ENCODE measurements at regions not wholly inside any gene's neighbourhood (a gene's known extent, or its start where the extent isn't known, plus 50 kb on each side); places are given as distances from the start of the nearest gene placed in this dataset.

- no peak overlapping the region for H3K27ac ChIP-seq (ENCODE audit: low read depth, low read length)
- H3K9ac ChIP-seq (ENCODE audit: low read depth in 1 of 2, low read length in 2 of 2), result no peak overlapping the region
- H3K4me1 ChIP-seq (ENCODE audit: control insufficient read depth in 1 of 2, insufficient read depth in 2 of 2, low read length in 2 of 2), result no peaks in the 10 kb centered on the region
- H3K36me3 ChIP-seq (ENCODE audit: control insufficient read depth in 1 of 2, insufficient read depth in 2 of 2, low read length in 2 of 2), result no peaks in the 10 kb centered on the region
- H3K27me3 ChIP-seq (ENCODE audit: control insufficient read depth in 1 of 2, insufficient read depth in 2 of 2, low read length in 2 of 2), result no peaks in the 10 kb centered on the region
- peaks cover 14 to 19% of the 10 kb centered on the region in 2 donors for H3K9me3 ChIP-seq (ENCODE audit: control insufficient read depth in 1 of 2, low read length in 2 of 2)
- H3K4me3 ChIP-seq (ENCODE audit: low read depth in 1 of 2, low read length in 2 of 2), result no peak overlapping the region
These were observed 156.9 kb downstream of the MAFB start for GRCh38 chr20:40532103-40532502.

DNA sequence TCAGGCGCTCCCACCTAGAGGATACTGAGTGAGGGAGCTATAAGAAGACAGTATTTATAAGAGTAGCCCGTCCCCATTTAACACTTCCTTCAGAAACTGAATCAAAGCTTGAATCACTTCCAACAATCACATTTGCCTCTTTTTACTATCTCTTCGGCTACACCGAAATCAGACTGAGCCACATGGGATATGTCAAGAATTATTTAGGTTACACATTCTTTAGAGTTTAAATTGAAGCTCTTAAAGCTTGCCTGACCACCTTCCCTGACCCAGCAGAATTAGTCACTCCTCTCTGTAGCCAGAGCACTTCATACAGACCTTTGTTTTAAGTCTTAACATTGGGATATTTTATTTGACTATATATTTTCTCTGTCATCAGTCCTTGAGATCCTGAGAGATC is 163.7 kb downstream of the MAFB start:
- Histone ChIP-seq H3K9me3 (ENCODE audit: control insufficient read depth in 1 of 2, low read length in 2 of 2) (peaks cover 6 to 9% of the 10 kb centered on the region in 2 donors), H3K27ac (ENCODE audit: low read depth, low read length) (no peak overlapping the region), H3K4me1 (ENCODE audit: control insufficient read depth in 1 of 2, insufficient read depth in 2 of 2, low read length in 2 of 2) (peaks cover 0 to 4% of the 10 kb centered on the region in 2 donors), H3K36me3 (ENCODE audit: control insufficient read depth in 1 of 2, insufficient read depth in 2 of 2, low read length in 2 of 2) (no peaks in the 10 kb centered on the region), H3K9ac (ENCODE audit: low read depth in 1 of 2, low read length in 2 of 2) (no peak overlapping the region), H3K4me3 (ENCODE audit: low read depth in 1 of 2, low read length in 2 of 2) (no peak overlapping the region), H3K27me3 (ENCODE audit: control insufficient read depth in 1 of 2, insufficient read depth in 2 of 2, low read length in 2 of 2) (no peaks in the 10 kb centered on the region)

DNA sequence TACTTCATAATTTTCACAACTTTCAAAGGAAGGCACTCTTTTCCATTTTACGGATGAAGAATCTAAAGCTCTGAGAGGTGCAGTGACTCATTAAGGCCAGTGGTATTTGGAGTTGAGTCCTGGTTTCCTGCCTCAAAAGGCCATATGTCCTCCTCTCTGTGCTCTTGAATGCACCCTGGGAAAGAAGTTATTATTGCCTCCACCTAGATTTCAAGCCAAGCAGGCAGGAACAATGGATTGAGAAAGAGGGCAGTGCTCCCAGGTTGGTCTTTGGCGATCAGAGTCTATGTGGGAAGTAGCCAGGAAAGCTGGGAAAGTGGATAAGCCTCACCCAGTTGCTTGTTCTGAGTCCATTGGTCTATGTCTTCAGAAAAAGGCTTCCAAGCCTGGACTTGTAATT is 165.0 kb downstream of the MAFB start:
- H3K4me1 ChIP-seq (ENCODE audit: control insufficient read depth in 1 of 2, insufficient read depth in 2 of 2, low read length in 2 of 2), result peaks cover 0 to 4% of the 10 kb centered on the region in 2 donors
- H3K27me3 ChIP-seq (ENCODE audit: control insufficient read depth in 1 of 2, insufficient read depth in 2 of 2, low read length in 2 of 2), result no peaks in the 10 kb centered on the region
- H3K9ac ChIP-seq (ENCODE audit: low read depth in 1 of 2, low read length in 2 of 2), result no peak overlapping the region
- H3K4me3 ChIP-seq (ENCODE audit: low read depth in 1 of 2, low read length in 2 of 2), result no peak overlapping the region
- no peak overlapping the region for H3K27ac ChIP-seq (ENCODE audit: low read depth, low read length)
- H3K9me3 ChIP-seq (ENCODE audit: control insufficient read depth in 1 of 2, low read length in 2 of 2), result peaks cover 6% of the 10 kb centered on the region in 2 donors
- H3K36me3 ChIP-seq (ENCODE audit: control insufficient read depth in 1 of 2, insufficient read depth in 2 of 2, low read length in 2 of 2), result no peaks in the 10 kb centered on the region

DNA sequence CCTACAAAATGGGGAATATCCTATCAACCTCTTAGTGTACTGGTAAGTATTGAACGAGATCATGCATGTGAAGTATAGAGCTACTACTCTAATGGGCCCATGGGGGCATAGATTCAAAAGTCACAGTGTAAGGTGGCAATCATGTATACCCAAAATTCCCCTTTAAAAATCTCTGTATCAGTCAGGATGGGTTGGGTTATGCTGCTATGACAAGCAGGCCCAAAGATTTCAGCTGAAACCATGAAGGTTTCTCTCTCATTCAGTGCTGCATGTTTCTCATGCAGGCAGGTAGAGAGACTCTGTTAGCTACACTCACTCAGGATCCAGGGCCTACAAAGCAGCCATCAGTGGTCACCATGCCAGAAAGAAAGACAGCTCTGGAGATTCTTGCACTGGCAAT is 166.6 kb downstream of the MAFB start:
- Histone ChIP-seq H3K9me3 (ENCODE audit: control insufficient read depth in 1 of 2, low read length in 2 of 2) (peaks cover 6% of the 10 kb centered on the region in 2 donors), H3K27ac (ENCODE audit: low read depth, low read length) (no peak overlapping the region), H3K4me1 (ENCODE audit: control insufficient read depth in 1 of 2, insufficient read depth in 2 of 2, low read length in 2 of 2) (peaks cover 0 to 4% of the 10 kb centered on the region in 2 donors), H3K27me3 (ENCODE audit: control insufficient read depth in 1 of 2, insufficient read depth in 2 of 2, low read length in 2 of 2) (no peaks in the 10 kb centered on the region), H3K4me3 (ENCODE audit: low read depth in 1 of 2, low read length in 2 of 2) (no peak overlapping the region), H3K9ac (ENCODE audit: low read depth in 1 of 2, low read length in 2 of 2) (no peak overlapping the region), H3K36me3 (ENCODE audit: control insufficient read depth in 1 of 2, insufficient read depth in 2 of 2, low read length in 2 of 2) (no peaks in the 10 kb centered on the region)

DNA sequence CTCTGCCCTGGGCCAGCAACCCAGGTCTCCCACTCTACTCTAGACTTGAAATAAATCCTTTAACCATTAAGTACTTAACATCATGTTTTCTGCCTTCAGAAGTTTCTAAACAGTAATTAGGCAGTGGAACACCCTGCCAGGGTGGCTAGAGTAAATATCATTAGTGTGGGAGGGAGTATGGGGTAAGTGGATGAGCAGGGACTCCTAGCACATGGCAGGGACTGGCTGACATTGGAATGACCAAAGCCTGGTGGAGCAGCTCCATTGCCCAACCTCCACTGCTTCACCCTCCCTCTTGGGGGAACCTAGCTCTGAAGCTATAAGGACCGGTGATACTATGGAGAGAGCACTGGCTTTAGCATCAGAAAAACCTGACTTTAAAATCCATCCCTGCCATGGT is 167.1 kb downstream of the MAFB start:
- Histone ChIP-seq H3K27ac (ENCODE audit: low read depth, low read length) (no peak overlapping the region), H3K9me3 (ENCODE audit: control insufficient read depth in 1 of 2, low read length in 2 of 2) (peaks cover 6% of the 10 kb centered on the region in 2 donors), H3K4me3 (ENCODE audit: low read depth in 1 of 2, low read length in 2 of 2) (no peak overlapping the region), H3K27me3 (ENCODE audit: control insufficient read depth in 1 of 2, insufficient read depth in 2 of 2, low read length in 2 of 2) (no peaks in the 10 kb centered on the region), H3K36me3 (ENCODE audit: control insufficient read depth in 1 of 2, insufficient read depth in 2 of 2, low read length in 2 of 2) (no peaks in the 10 kb centered on the region), H3K9ac (ENCODE audit: low read depth in 1 of 2, low read length in 2 of 2) (no peak overlapping the region), H3K4me1 (ENCODE audit: control insufficient read depth in 1 of 2, insufficient read depth in 2 of 2, low read length in 2 of 2) (peaks cover 0 to 4% of the 10 kb centered on the region in 2 donors)

DNA sequence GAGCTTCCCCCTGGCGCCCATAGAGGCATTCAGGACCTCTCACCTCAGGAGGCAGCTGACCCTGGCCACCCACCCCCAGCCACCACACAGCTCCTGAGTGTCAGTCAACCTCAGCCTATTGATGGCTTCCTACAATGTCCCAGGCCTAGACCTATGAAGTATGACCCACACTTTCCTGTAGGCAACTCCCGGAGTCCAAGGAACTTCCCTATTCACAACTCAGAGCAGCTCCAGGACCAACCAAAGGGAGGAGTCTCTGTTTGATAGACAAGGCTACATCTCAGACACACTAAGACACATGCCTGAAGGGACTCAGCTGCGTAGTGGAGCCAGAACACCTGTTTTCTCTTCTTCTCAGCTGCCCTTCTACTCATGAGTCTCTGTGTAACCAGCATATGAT is 169.1 kb downstream of the MAFB start:
- no peaks in the 10 kb centered on the region for H3K27me3 ChIP-seq (ENCODE audit: control insufficient read depth in 1 of 2, insufficient read depth in 2 of 2, low read length in 2 of 2)
- no peak overlapping the region for H3K9ac ChIP-seq (ENCODE audit: low read depth in 1 of 2, low read length in 2 of 2)
- H3K4me1 ChIP-seq (ENCODE audit: control insufficient read depth in 1 of 2, insufficient read depth in 2 of 2, low read length in 2 of 2), result no peaks in the 10 kb centered on the region
- peaks cover 6% of the 10 kb centered on the region in 2 donors for H3K9me3 ChIP-seq (ENCODE audit: control insufficient read depth in 1 of 2, low read length in 2 of 2)
- H3K36me3 ChIP-seq (ENCODE audit: control insufficient read depth in 1 of 2, insufficient read depth in 2 of 2, low read length in 2 of 2), result no peaks in the 10 kb centered on the region
- H3K27ac ChIP-seq (ENCODE audit: low read depth, low read length), result no peak overlapping the region
- H3K4me3 ChIP-seq (ENCODE audit: low read depth in 1 of 2, low read length in 2 of 2), result no peak overlapping the region

DNA sequence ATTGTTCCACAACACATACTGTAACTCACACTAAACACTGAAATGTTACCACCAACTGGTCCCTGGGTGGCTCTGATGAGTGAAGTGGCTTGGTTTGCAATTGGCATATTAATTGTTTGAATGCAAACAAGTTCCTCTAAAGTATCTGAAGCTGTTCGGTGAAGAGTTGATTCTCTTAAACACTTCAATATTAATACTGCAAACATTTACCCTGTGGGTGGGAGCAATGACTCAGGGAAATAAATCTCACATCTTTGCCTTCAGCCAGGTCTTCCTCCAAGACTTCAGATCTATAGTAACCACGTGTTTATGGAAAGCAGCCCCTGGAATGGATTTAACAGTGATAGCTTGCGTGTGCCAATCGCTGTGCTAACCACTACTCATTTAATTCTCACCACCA is 176.0 kb downstream of the MAFB start:
- Histone ChIP-seq H3K36me3 (ENCODE audit: control insufficient read depth in 1 of 2, insufficient read depth in 2 of 2, low read length in 2 of 2) (no peaks in the 10 kb centered on the region), H3K9me3 (ENCODE audit: control insufficient read depth in 1 of 2, low read length in 2 of 2) (no peaks in the 10 kb centered on the region), H3K9ac (ENCODE audit: low read depth in 1 of 2, low read length in 2 of 2) (no peak overlapping the region), H3K27ac (ENCODE audit: low read depth, low read length) (no peak overlapping the region), H3K4me1 (ENCODE audit: control insufficient read depth in 1 of 2, insufficient read depth in 2 of 2, low read length in 2 of 2) (no peaks in the 10 kb centered on the region), H3K4me3 (ENCODE audit: low read depth in 1 of 2, low read length in 2 of 2) (no peak overlapping the region), H3K27me3 (ENCODE audit: control insufficient read depth in 1 of 2, insufficient read depth in 2 of 2, low read length in 2 of 2) (no peaks in the 10 kb centered on the region)

DNA sequence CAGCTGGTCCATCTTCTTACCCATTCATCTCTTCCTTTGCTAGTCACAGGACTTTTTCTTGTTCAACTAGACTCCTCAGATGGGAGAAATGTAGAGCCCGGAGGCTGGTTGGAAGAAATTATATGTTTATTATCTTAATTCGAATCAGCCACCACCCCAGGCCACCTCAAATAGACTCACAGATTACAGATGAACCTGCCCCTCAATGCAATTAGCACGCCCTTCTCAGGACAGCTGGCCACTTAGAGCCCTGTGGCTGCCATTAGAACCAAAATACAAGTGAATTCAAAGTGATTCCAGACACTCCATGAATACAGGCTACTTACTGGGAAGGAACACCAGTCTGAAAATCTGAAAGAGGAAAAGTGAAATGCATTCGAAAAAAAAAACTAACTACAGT is 176.4 kb downstream of the MAFB start:
- no peaks in the 10 kb centered on the region for H3K27me3 ChIP-seq (ENCODE audit: control insufficient read depth in 1 of 2, insufficient read depth in 2 of 2, low read length in 2 of 2)
- no peaks in the 10 kb centered on the region for H3K4me1 ChIP-seq (ENCODE audit: control insufficient read depth in 1 of 2, insufficient read depth in 2 of 2, low read length in 2 of 2)
- no peaks in the 10 kb centered on the region for H3K9me3 ChIP-seq (ENCODE audit: control insufficient read depth in 1 of 2, low read length in 2 of 2)
- no peaks in the 10 kb centered on the region for H3K36me3 ChIP-seq (ENCODE audit: control insufficient read depth in 1 of 2, insufficient read depth in 2 of 2, low read length in 2 of 2)
- no peak overlapping the region for H3K9ac ChIP-seq (ENCODE audit: low read depth in 1 of 2, low read length in 2 of 2)
- no peak overlapping the region for H3K27ac ChIP-seq (ENCODE audit: low read depth, low read length)
- no peak overlapping the region for H3K4me3 ChIP-seq (ENCODE audit: low read depth in 1 of 2, low read length in 2 of 2)

DNA sequence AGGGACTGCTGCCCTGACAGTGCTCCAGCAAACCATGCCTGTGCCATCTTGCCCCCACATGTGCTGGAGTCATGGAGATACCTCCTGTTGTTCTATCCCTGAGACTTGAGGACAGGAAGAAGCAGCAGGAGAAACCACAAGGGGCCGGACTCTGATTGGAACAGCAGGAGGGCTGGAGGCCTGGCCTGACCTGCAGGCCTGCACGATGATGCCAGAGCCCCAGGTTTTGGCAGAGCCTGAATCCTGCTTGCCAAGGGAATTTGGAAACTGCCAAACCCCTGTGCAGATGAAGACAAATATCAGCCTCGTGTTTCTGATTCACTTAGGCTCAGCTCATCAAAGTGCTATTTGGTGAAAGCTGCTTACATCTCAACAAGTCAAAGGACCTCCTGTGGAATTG is 177.6 kb downstream of the MAFB start:
- no peak overlapping the region for H3K27ac ChIP-seq (ENCODE audit: low read depth, low read length)
- H3K4me3 ChIP-seq (ENCODE audit: low read depth in 1 of 2, low read length in 2 of 2), result no peak overlapping the region
- H3K9ac ChIP-seq (ENCODE audit: low read depth in 1 of 2, low read length in 2 of 2), result no peak overlapping the region
- no peaks in the 10 kb centered on the region for H3K27me3 ChIP-seq (ENCODE audit: control insufficient read depth in 1 of 2, insufficient read depth in 2 of 2, low read length in 2 of 2)
- H3K9me3 ChIP-seq (ENCODE audit: control insufficient read depth in 1 of 2, low read length in 2 of 2), result no peaks in the 10 kb centered on the region
- H3K36me3 ChIP-seq (ENCODE audit: control insufficient read depth in 1 of 2, insufficient read depth in 2 of 2, low read length in 2 of 2), result no peaks in the 10 kb centered on the region
- no peaks in the 10 kb centered on the region for H3K4me1 ChIP-seq (ENCODE audit: control insufficient read depth in 1 of 2, insufficient read depth in 2 of 2, low read length in 2 of 2)

- Histone ChIP-seq H3K27me3 (ENCODE audit: control insufficient read depth in 1 of 2, insufficient read depth in 2 of 2, low read length in 2 of 2) (no peaks in the 10 kb centered on the region), H3K27ac (ENCODE audit: low read depth, low read length) (no peak overlapping the region), H3K4me1 (ENCODE audit: control insufficient read depth in 1 of 2, insufficient read depth in 2 of 2, low read length in 2 of 2) (no peaks in the 10 kb centered on the region), H3K36me3 (ENCODE audit: control insufficient read depth in 1 of 2, insufficient read depth in 2 of 2, low read length in 2 of 2) (no peaks in the 10 kb centered on the region), H3K9ac (ENCODE audit: low read depth in 1 of 2, low read length in 2 of 2) (no peak overlapping the region), H3K4me3 (ENCODE audit: low read depth in 1 of 2, low read length in 2 of 2) (no peak overlapping the region), H3K9me3 (ENCODE audit: control insufficient read depth in 1 of 2, low read length in 2 of 2) (no peaks in the 10 kb centered on the region)
These were observed 178.4 kb downstream of the MAFB start for GRCh38 chr20:40510622-40511021.

- H3K4me1 ChIP-seq (ENCODE audit: control insufficient read depth in 1 of 2, insufficient read depth in 2 of 2, low read length in 2 of 2), result no peaks in the 10 kb centered on the region
- H3K9me3 ChIP-seq (ENCODE audit: control insufficient read depth in 1 of 2, low read length in 2 of 2), result no peaks in the 10 kb centered on the region
- H3K36me3 ChIP-seq (ENCODE audit: control insufficient read depth in 1 of 2, insufficient read depth in 2 of 2, low read length in 2 of 2), result no peaks in the 10 kb centered on the region
- no peak overlapping the region for H3K27ac ChIP-seq (ENCODE audit: low read depth, low read length)
- no peak overlapping the region for H3K9ac ChIP-seq (ENCODE audit: low read depth in 1 of 2, low read length in 2 of 2)
- no peaks in the 10 kb centered on the region for H3K27me3 ChIP-seq (ENCODE audit: control insufficient read depth in 1 of 2, insufficient read depth in 2 of 2, low read length in 2 of 2)
- no peak overlapping the region for H3K4me3 ChIP-seq (ENCODE audit: low read depth in 1 of 2, low read length in 2 of 2)
These were observed 180.2 kb downstream of the MAFB start for GRCh38 chr20:40508821-40509220.

All from duodenal mucosa (tissue), 2 donors.